DMS 273 (cell line): ENCODE measurements at regions not wholly inside any gene's neighbourhood (a gene's known extent, or its start where the extent isn't known, plus 50 kb on each side); places are given as distances from the start of the nearest gene placed in this dataset.

Source experiments
- DNase-seq: peaks from one replicate; lab custom pipeline; 2025; ENCODE audit not compliant: unreplicated experiment; lab: John Stamatoyannopoulos, UW

- no peak for DNase-seq
Measured at GRCh38 chrX:1946974-1947373, 332.1 kb downstream of the ASMT start.
